ENCODE measurements at regions not wholly inside any gene's neighbourhood (a gene's known extent, or its start where the extent isn't known, plus 50 kb on each side); places are given as distances from the start of the nearest gene placed in this dataset.

DNA sequence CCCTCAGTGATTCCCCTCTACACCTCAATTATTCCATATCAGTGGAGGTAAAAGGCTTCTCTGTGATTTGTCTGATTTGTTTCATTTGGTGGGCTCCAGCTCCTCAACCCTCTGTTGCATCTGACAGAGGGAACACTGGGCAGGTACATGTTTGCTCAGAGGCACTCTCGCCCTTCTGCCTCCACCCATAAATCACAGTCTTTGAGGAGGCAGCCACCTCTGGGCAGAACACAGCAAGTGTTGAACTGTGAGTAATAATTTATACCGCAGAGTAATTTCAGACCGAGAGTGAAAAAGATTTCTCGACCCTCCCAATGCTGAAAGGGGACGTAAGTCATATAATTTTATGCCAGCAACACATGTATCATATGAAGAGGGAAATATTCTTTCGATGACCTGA is 330.1 kb upstream of the PBX1 start:
- DNase-seq (ENCODE audit: extremely low read depth in 1 of 2, low read depth in 1 of 2) = no peak

DNA sequence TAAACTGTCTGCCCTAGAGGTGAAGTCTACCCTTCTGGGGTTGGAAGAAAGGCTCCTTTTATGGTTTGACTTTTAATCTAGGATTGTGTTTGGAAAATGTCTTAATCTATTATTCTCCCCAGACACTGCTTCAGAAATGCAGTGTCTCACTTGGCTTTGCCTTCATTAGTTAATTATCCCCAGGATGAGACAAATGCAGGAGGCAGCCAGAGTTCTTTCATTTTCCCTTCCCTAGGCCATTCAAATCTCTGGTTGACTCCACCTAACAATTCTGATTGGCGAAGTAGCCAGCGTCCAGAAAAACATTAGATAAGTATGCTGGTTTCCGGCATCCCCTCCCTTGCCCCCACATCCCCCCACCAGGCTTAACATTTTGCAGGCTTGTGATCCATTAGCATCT is 325.8 kb upstream of the PBX1 start:
- DNase-seq (ENCODE audit: extremely low read depth in 1 of 2, low read depth in 1 of 2) = no peak

DNA sequence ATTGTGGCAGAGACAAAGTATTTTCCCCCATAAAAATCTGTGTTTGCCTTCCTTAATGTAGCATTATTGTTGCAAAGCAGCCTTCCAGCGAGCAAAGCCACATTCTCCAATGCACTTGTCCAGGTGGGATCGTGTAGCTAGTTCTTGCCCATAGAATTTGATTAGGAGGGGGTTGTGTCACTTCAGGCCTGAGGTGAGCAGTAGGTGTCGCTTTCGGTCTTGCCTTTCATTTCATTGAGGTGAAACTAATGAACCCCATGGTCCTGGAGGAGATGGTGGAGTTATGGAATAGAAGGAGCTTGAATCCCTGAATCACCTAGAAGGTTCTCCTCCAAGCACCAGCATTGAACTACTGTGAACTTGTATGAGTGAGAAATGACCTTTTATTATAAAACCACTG is 318.9 kb upstream of the PBX1 start:
- DNase-seq (ENCODE audit: extremely low read depth in 1 of 2, low read depth in 1 of 2) = no peak

DNA sequence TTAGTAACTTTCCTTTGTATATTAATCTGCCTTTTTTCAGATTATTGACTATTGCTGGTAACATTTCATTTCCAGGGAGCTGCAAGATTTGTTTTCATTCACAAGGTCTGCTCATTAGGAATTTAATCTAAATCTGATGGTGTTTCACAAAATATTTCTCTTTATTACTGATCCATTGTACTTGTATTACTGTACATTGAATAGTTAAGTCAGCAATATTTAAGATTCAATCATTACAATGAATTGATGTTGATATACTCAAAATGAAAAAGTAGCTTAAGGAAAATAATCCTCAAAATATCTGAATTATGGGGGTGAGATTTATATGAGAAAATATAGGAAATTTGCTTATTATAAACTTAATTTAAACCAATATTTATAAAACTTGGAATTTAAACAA is 308.6 kb upstream of the PBX1 start:
- no peak for DNase-seq (ENCODE audit: extremely low read depth in 1 of 2, low read depth in 1 of 2)

GRCh38 chr1:164256456-164256855 is 302.5 kb upstream of the PBX1 start:
- no peak for DNase-seq (ENCODE audit: extremely low read depth in 1 of 2, low read depth in 1 of 2)

GRCh38 chr1:164261691-164262240 is 297.2 kb upstream of the PBX1 start:
- no peak for DNase-seq (ENCODE audit: extremely low read depth in 1 of 2, low read depth in 1 of 2)

- no peak for DNase-seq (ENCODE audit: extremely low read depth in 1 of 2, low read depth in 1 of 2)
These were observed 295.4 kb upstream of the PBX1 start for GRCh38 chr1:164263540-164263939.

DNA sequence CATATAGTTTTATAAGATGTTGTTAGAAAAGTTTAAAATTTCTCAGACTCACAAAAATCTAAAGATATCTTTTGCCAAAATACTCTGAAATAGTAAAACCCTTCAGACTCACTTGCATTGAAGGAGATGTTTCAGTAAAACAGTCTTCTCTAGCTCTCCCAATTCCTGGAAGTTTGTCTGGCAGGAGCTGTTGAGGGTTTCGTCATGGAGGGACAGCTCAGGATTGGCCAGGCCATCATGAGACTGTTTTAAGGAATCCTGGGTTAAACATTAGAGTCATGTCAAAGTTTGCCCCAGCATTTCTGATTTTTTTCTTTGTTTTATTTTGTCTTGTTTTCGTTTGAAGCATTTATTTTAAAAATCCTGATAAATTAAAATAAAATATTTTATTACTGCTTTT is 293.8 kb upstream of the PBX1 start:
- DNase-seq (ENCODE audit: extremely low read depth in 1 of 2, low read depth in 1 of 2) = no peak

DNA sequence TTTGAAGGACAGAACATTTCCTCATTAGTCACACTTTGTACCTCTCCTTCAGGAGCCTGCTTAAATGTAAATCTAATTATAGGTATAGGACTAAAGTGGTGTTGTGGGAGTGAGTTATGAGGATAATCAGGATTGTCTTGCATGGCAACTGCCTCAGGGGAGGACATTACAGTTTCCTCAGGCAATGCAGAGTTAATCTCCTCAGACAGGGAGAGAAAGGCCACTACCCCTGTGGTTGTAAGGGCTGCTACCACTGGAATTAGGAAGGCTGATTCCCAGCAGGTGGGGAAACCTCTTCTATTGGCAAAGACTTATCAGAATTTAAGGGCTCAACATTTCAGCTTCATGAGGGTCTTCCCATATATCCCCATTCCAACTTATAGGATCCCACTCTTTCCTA is 286.8 kb upstream of the PBX1 start:
- no peak for DNase-seq (ENCODE audit: extremely low read depth in 1 of 2, low read depth in 1 of 2)

DNA sequence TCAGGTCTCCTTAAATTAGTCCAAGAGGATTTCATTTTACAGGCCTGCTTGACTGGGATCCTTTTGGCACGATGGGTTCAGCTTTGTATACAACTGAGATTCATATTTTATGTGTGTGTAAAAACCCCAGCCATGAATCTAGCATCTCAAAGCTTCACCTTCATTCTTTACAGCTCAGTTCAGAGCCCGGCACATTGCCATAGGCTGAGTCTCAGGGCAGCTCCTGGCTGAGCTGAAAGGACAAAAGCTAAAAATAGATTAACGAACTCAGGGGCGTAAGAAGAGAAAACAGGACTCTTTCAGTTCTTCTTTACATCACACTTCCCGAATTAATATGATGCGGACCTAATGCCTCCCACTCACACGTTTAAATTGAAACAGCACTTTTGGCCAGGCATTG is 262.8 kb upstream of the PBX1 start:
- DNase-seq (ENCODE audit: extremely low read depth in 1 of 2, low read depth in 1 of 2) = no peak

DNA sequence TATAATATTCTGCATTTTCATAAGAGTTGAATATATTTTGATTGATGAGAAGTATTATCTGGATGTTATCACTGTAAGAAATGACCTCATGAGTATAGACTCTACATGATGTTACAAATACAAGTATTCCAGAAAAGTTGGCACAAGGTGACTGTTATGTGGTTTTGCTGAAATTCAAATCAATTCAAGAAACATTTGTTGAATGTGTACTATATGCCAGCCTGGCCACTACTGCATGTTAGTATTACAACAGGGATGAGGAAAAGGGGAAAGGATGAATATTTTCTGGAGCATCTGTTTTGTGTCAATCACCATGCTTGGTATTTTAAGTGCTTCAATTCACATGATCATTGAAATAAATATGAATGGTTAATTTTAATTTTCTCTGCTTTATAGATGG is 250.9 kb upstream of the PBX1 start:
- no peak for DNase-seq (ENCODE audit: extremely low read depth in 1 of 2, low read depth in 1 of 2)

- DNase-seq (ENCODE audit: extremely low read depth in 1 of 2, low read depth in 1 of 2) = no peak
These were observed 248.8 kb upstream of the PBX1 start for GRCh38 chr1:164310166-164310565.

DNA sequence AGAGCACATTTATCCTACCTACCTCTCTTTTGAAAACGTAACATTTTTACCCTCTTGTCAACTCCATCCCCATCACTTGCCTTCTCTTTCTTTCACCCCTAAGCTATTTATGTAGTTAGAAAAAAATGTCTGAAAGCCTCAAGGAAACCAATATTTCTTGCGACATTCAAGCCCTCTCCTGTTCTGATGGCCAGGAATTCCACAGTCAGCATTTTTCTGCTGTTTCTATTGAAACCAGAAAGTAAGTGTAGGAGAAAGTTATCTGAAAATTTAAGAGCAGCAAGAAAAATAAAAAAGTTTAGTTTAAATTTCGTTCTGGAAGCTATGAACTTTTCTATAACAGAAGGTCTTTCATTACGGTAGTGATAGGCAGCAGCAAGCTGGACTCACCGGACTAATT is 247.6 kb upstream of the PBX1 start:
- no peak for DNase-seq (ENCODE audit: extremely low read depth in 1 of 2, low read depth in 1 of 2)

GRCh38 chr1:164320790-164321731 is 237.9 kb upstream of the PBX1 start:
- no peak for DNase-seq (ENCODE audit: extremely low read depth in 1 of 2, low read depth in 1 of 2)

GRCh38 chr1:164325786-164326185 is 233.2 kb upstream of the PBX1 start:
- DNase-seq (ENCODE audit: extremely low read depth in 1 of 2, low read depth in 1 of 2) = no peak

- DNase-seq (ENCODE audit: extremely low read depth in 1 of 2, low read depth in 1 of 2) = no peak
These were observed 225.6 kb upstream of the PBX1 start for GRCh38 chr1:164333387-164333786.

- no peak for DNase-seq (ENCODE audit: extremely low read depth in 1 of 2, low read depth in 1 of 2)
These were observed 221.6 kb upstream of the PBX1 start for GRCh38 chr1:164337394-164337793.

GRCh38 chr1:164337885-164338284 is 221.1 kb upstream of the PBX1 start:
- DNase-seq (ENCODE audit: extremely low read depth in 1 of 2, low read depth in 1 of 2) = no peak

GRCh38 chr1:164343189-164343588 is 215.8 kb upstream of the PBX1 start:
- DNase-seq (ENCODE audit: extremely low read depth in 1 of 2, low read depth in 1 of 2) = no peak

GRCh38 chr1:164347980-164348379 is 211.0 kb upstream of the PBX1 start:
- no peak for DNase-seq (ENCODE audit: extremely low read depth in 1 of 2, low read depth in 1 of 2)

DNA sequence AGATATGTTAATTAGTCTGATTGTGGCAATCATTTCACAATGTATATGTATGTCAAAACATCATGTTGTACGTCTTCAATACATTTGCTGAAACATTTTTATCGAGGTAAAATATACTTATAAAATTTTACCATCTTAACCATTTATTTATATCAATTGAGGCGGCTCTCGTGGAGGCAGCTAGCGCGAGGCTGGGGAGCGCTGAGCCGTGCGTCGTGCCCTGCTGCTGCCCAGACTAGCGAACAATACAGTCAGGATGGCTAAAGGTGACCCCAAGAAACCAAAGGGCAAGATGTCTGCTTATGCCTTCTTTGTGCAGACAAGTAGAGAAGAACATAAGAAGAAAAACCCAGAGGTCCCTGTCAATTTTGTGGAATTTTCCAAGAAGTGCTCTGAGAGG is 202.5 kb upstream of the PBX1 start:
- DNase-seq (ENCODE audit: extremely low read depth in 1 of 2, low read depth in 1 of 2) = no peak

DNA sequence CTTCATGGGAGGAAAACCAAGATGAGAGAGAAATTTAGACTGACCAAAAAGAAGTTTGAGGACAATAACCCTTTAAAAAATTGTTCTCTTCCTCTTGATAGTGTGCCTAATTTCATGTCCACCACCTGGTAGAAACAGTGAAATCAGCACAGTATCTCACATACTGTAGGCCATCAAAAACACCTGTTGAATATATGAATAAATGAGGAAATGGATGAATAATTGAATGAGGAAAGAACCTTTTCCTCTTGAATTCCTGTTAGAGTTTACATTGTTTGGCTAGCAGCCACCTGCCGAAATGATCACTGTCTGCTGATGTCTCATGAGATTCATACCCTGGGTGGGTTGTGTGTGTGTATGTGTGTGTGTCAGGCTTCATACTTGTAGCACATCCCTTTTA is 198.7 kb upstream of the PBX1 start:
- no peak for DNase-seq (ENCODE audit: extremely low read depth in 1 of 2, low read depth in 1 of 2)

DNA sequence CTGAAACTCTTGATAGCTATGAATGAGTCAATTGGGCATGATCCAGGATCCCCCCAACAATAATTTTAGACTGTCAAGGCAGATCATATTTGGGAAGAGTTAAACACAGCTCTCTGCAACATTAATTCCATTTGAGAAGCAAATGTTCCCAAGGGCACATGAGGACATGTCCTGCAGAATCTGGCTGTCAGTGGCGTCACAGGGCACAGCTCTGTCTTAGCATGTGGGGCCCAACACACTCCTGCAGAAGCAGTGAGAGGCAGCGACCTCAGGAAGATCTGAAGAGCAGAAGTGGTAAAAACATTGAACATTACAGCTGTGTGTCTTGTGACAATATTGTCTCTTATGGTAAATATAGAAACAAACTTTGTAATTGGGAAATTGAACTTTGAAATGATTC is 197.1 kb upstream of the PBX1 start:
- no peak for DNase-seq (ENCODE audit: extremely low read depth in 1 of 2, low read depth in 1 of 2)

All from stimulated activated CD8-positive, alpha-beta memory T cell treated with anti-CD3 and anti-CD28 coated beads, Interleukin-7, amount 100 ng/mL, for 48 hours (primary cell).